SK-N-SH (cell line): ENCODE measurements at regions not wholly inside any gene's neighbourhood (a gene's known extent, or its start where the extent isn't known, plus 50 kb on each side); places are given as distances from the start of the nearest gene placed in this dataset.

ENCODE experiments used
- EP300 ChIP-seq, 2 experiments: IDR thresholded peaks; 2 replicates each; pipeline versions ENCODE4 v1.4.0 to v1.6.1; 2012; ENCODE audit warnings: borderline replicate concordance in 1 of 2, low read depth in 1 of 2, low read length in 1 of 2
- EZH2phosphoT487 ChIP-seq: fragments of 200-600 bp; sonication (generic); IDR thresholded peaks from 2 replicates; pipeline ENCODE4 v1.6.1; 2017; ENCODE audit warnings: low read depth, mixed run types, mild to moderate bottlenecking, antibody characterized with exemption, moderate library complexity, borderline replicate concordance
- MAX ChIP-seq: IDR thresholded peaks from 2 replicates; pipeline ENCODE4 v1.4.0; 2012; ENCODE audit warnings: low read depth
- MEF2A ChIP-seq: IDR thresholded peaks from 2 replicates; pipeline ENCODE4 v1.4.0; 2012; ENCODE audit warnings: low read depth, borderline replicate concordance
- POLR2AphosphoS5 ChIP-seq: IDR thresholded peaks from 2 replicates; pipeline ENCODE4 v1.6.1; 2012; ENCODE audit warnings: low read depth, low read length
- RFX5 ChIP-seq: IDR thresholded peaks from 2 replicates; pipeline ENCODE4 v1.6.1; 2012; ENCODE audit warnings: mild to moderate bottlenecking, improper control_type of control experiment, low read length
- SMC3 ChIP-seq: IDR thresholded peaks from 2 replicates; pipeline ENCODE4 v1.6.1; 2012; ENCODE audit warnings: low read depth, low read length, improper control_type of control experiment
- TF ChIP-seq, protein P1 (sequence below): fragments of 200-600 bp; sonication (generic); IDR thresholded peaks from 2 replicates; pipeline ENCODE4 v1.6.1; 2017; ENCODE audit warnings: antibody characterized with exemption, mild to moderate bottlenecking, moderate library complexity

DNA sequence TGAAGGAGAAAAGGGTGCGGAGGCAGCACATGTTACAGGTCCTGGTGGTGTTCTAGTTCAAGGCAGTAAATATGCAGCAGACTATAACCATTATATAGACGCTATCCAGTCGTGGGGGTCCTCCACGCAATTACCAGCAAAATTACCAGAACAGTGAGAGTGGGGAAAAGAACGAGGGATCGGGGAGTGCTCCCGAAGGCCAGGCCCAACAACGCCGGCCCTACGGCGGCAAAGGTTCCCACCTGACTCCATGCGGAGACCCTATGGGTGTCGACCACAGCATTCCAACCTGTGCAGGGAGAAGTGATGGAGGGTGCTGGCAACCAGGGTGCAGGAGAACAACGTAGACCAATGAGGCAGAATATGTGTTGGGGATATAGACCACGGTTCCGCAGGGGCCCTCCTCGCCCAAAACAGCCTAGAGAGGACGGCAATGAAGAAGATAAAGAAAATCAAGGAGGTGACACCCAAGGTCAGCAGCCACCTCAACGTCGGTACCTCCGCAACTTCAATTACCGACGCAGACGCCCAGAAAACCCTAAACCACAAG lies 89.0 kb upstream of the TPM1 start:
- TF ChIP-seq, protein P1, sequence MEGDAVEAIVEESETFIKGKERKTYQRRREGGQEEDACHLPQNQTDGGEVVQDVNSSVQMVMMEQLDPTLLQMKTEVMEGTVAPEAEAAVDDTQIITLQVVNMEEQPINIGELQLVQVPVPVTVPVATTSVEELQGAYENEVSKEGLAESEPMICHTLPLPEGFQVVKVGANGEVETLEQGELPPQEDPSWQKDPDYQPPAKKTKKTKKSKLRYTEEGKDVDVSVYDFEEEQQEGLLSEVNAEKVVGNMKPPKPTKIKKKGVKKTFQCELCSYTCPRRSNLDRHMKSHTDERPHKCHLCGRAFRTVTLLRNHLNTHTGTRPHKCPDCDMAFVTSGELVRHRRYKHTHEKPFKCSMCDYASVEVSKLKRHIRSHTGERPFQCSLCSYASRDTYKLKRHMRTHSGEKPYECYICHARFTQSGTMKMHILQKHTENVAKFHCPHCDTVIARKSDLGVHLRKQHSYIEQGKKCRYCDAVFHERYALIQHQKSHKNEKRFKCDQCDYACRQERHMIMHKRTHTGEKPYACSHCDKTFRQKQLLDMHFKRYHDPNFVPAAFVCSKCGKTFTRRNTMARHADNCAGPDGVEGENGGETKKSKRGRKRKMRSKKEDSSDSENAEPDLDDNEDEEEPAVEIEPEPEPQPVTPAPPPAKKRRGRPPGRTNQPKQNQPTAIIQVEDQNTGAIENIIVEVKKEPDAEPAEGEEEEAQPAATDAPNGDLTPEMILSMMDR, result no peak
- no peak for TF ChIP-seq RFX5
- TF ChIP-seq EZH2phosphoT487, result no peak
- no peak for TF ChIP-seq MAX
- no peak for TF ChIP-seq MEF2A
- TF ChIP-seq EP300 (IDR thresholded peaks at IDR 0.05; ENCODE audit: borderline replicate concordance in 1 of 2, low read depth in 1 of 2, low read length in 1 of 2), result no peak
- no peak for TF ChIP-seq POLR2AphosphoS5
- no peak for TF ChIP-seq SMC3
